HG02678 (cell line): ENCODE measurements at regions not wholly inside any gene's neighbourhood (a gene's known extent, or its start where the extent isn't known, plus 50 kb on each side); places are given as distances from the start of the nearest gene placed in this dataset.
"Not testable (repeated sequence)": the region's sequence is repeated elsewhere in the genome, so short reads cannot be mapped to it uniquely, and the experiment has no call there.

ENCODE experiments used
- ATAC-seq: cut with Tn5 transposase; IDR thresholded peaks from one replicate; pipeline ENCODE4 v1.9.1; 2021; ENCODE audit warnings: mild to moderate bottlenecking, moderate library complexity; ENCODE audit not compliant: unreplicated experiment

DNA sequence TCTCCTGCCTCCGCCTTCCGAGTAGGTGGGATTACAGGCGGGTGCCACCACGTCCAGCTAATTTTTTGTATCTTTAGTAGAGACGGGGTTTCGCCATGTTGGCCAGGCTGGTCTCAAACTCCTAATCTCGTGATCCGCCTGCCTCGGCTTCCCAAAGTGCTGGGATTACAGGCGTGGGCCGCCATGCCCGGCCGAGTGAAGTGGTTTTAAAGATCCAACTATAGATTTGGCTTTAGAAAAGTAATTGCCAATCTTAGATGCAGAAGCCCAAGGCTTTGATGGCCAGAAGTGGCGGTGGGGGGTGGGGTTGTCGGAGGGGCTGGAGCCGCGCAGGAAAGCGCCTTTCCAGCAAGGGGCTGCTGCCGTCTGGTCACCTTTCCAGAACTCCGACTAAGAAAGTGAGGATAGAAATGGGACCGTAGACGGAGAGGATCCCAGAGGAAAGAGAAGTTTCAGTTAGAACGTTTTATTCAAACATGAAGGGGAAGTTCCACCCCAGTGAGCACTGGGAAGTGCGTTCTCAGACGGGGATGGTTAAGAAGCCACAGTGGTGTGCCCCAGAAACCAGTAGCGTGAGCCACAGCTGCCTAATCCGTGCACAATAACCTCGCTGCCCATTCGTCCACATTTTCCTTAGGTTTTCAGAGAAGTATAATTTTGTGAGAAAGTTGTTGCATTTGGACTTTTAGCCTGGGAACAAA, 69.7 kb downstream of the DLL1 start:
- ATAC-seq = no peak

DNA sequence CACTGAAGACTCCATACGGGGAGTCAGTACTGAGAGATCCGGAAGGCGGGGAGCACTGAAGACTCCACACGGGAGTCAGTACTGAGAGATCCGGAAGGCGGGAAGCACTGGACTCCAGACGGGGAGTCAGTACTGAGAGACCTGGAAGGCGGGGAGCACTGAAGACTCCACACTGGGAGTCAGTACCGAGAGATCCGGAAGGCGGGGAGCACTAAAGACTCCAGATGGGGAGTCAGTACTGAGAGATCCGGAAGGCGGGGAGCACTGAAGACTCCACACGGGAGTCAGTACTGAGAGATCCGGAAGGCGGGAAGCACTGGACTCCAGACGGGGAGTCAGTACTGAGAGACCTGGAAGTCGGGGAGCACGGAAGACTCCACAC, 77.2 kb downstream of the DLL1 start:
- not testable (repeated sequence) for ATAC-seq

DNA sequence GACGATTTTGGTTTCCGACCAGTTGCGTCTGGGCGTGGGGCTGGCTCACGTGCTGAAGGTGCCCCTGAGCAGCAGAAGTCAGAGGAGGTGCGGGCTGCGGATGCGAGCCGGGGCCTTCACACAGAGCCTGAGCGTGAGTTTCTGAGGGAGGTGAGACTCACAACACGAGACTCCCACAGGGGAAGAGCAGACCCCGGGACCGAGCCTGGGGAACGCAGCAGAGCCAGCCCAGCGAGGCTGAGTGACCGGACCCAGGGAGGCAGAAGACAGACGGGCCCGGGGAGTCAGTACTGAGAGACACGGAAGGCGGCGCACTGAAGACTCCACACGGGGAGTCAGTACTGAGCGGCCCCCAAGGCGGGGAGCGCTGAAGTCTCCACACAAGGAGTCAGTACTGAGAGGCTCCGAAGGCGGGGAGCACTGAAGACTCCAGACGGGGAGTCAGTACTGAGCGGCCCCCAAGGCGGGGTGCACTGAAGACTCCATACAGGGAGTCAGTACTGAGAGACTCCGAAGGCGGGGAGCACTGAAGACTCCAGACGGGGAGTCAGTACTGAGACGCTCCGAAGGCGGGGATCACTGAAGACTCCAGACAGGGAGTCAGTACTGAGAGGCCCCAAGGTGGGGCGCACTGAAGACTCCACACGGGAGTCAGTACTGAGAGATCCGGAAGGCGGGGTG, 77.8 kb downstream of the DLL1 start:
- ATAC-seq = no peak

DNA sequence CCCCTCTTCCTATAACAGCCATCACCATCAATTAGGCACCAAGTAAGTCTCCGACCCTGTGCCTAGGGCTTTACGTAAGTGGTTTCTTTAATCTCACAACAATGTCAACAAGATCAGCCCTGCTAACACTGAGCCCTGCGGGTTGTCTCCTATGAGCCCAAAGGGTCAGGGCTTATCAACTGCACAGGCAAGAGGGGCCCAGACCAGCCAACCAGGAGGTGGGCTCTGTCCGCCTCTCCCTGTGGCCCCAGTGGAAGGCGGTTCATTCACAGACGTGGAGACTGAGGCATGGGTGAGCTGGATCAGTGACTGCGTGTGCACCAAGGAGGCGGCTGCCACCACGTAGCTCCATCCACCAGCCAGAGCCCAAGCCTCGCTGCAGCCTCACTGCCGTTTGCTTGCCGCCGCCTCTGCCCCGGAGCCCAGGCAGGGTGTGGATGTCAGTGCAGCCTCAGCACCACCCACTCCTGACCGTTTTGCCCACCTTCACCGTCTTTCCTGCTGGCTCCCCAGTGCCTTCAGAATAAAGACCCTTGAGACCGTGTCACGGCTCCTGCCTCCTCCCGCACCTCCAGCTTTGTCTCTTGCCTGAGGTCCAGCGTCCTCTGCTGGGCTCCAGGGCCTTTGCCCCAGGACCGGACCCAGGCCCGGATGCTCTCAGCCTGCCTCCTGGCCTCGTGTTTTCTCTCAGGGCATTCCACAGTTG, 78.7 kb downstream of the DLL1 start:
- no peak for ATAC-seq

DNA sequence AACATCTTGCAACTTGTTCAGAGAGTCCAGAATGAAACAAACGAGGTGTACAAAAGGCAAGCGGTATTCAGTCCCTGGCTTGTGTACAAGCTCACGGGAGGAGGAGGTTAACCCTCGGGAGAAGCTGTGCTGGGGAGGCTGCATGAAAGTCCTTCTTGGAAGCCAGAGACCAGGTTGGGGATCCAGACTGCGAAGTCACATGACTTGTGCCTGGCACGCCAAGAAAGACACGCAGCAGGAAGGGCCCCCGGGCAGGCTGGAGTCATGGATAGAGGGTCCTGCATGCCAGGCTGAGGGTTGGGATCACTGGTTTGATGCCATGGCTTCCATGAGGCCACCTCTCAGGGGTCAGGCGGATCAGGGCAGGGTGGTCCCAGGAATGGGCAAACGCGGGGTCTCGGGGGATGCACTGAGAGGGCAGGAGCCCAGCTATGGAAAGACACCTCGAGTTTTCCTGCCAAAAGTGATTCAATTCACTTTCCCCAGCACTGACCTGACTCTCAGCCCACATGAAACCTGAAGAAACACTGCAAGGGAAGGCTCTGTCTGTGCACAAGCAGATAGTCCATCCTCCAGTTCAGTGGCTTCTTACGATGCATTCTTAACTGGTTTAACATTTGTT, 79.4 kb downstream of the DLL1 start:
- ATAC-seq = no peak

DNA sequence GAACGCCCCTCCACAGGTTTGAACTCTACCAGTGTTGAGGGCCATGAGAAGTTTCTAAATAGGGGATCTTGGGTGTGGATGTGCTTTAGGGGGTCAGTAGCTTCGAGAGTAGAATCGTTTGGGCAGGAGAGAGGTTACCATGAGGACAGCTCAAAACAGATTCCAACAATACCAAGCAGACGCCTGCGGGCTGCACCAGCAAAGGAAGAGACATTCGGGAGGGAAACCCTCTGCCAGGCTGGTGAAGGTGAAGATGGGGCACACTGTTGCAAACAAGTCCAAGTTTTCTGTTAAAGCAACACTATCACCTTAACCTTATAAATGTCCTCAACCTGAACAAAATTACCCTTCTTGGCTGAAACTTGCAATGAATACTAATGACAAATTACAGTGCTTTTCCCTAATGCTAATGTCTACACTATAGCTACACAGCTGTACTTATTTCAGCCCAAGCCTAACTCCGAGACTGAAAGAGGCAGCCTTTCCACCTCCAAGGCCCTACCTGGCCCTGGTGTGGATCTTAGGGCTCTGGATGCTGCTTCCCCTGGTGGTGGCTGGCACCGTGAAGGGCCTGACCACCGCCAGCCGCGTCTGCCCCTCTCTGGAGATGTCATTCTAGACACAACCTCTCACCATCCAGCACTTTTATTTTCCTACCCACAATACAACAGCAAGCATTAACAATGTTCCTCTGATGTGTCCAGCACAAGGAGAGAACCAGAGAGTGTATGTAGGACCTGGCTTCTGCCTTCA, 80.1 kb downstream of the DLL1 start:
- no peak for ATAC-seq

DNA sequence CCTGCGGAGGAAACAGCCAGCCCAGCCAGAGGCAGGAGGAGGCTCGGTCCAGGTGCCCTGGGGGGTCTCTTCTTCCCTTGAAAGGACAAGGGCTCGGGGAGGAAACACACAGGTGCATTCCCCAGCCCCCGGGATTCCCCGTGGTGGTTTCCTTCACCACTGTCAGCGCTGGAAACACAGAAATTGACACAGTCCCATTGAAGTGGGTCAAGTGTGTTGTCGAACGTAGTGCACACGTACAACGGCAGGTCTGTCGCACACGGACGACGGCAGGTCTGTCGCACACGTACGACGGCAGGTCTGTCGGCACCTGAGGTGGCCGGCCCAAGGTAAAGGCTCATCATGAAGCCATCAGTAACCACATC, 80.9 kb downstream of the DLL1 start:
- no peak for ATAC-seq

DNA sequence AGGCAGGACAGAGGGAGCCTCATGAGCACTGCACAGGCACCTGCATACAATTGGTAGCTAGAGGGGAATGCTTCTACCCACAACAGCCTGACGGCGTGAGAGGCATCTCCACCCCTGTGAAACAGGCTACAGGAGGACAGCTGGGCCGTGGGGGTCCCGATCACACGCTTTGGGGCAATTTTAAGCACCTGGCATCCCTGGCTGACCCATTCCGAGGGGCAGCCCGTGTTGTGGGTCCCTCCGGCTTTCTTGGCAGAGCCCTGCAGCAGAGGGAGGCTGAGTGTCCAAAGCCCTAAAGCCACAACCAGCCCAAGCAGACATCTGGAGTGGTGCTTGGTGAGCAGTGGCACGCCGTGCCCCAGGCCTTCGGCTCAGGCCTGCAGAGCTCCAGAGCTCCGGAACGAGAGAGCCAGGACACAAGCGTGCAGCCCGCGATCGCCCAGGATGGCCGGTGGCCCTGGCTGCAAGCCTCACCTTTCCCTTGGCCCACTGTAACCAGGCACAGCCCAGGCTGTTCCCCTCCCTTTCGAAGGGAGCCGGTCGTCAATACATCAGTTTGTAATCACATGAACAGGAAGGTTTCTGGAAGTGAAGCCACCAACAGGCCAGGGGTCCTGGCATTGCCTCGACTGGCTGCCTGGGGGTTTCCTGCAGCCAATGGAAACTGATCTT, 81.4 kb downstream of the DLL1 start:
- ATAC-seq = no peak

DNA sequence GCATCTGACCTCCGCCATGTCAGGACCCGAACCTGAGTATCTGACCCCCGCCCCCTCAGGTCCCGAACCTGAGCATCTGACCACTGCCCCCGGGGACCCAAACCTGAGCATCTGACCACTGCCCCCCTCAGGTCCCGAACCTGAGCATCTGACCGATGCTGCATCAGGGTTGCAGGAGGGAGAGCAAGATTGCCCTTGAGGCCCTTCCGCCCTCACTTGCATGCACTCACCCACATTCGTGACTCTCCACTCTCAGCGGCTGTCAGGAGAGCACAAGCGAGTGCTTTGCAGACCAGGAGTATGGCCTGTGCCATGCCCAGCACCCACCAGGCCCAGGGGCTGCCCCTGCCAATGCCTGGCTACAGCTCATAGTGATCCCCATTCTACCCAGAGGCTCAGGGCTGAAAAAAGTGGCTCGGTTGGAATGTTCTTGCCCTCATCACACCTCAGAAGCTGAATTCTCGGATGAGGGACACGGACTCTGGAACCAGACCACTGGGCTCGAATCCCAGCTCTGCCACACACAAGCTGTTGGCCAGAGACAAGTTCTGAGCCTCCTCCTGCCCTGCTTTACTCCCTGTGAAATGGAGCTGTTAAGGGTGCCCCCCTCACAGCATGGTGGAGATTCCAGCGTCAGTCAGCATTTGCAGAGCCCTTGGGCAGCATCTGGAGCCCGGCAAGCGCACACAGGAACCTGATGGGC, 82.1 kb downstream of the DLL1 start:
- ATAC-seq = no peak

DNA sequence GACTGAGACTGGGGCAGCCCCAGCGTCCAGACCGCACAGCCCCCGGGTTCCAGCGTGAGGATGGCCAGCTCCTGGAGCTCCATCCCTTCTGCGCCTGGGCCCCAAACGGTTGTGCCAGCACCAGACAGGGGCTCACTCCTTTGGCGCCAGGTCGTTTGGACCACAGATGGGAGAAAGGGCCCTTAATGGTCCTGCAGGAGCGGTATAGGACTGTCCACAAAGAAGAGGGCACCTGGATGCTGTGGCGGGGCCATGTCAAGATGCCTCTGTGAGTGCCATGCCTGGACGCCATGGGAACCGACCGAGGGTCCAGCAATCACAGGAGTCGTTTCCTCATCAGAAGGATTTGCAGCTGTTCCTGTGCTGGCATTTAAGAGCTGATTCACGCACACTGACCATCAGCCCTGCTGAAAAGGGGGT, 82.7 kb downstream of the DLL1 start:
- no peak for ATAC-seq

DNA sequence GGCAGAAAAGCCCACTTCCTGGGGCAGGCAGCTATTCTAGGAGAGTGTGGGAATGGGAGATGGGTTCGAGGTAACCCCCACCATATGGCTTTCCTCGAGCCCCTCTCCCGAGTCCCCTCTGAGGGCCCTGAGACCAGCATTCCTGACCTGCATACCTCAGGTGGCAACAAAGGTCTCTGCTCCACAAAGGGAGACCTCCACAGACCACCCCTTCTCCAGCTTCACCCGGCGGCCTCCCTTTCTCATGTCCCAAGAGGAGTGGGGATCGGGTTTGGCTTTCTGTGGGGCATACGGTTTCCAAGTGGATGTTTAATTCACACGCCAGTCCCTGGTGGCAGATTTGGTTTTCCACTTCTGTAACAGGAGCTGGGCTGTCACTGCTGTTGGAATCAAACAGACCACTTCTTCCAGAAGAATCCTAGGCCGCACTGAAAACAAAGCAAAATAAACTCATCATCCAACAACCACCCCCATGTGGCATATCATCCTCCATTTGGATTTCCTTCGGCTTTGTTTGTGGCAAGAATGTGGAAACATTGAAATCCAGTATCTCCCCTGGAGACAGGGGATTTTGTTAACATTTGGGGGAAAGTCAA, 83.2 kb downstream of the DLL1 start:
- no peak for ATAC-seq

DNA sequence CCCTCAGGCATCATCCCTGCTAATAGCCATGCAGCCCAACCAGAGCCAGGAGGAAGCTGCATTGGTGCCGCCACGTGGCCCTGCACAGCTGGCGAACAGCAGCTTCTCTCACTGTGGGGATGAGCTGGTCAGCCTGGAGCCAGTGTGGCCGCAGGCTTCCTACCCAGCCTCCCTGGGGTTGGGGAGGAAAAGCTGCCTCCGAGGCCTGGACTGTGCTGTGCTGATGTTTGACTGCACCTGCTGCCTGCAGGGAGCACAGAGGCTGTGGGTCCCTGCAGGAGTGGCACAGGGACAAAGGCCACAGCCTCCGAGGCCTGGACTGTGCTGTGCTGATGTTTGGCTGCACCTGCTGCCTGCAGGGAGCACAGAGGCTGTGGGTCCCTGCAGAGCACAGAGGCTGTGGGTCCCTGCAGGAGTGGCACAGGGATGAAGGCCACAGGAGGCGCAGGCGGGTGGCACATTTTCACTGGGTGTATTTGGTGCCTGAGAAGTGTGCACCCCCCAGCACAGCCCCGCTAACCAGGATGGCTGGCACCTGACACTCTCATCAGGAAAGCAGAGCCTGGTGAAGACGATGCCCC, 83.9 kb downstream of the DLL1 start:
- no peak for ATAC-seq

DNA sequence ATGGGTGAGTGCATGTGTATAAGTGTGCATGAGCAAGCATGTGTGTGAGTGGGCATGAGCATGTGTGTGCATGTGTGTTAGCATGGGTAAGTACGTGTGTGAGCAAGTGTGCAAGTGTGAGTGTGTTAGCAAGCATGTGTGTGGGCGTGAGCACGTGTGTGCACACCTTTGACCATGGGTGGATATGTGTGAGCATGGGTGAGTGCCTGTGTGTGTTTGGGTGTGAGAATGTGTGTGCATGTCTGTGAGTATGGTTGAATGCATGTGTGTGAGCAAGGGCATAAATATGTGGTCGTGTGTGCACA, 84.6 kb downstream of the DLL1 start:
- ATAC-seq = no peak

DNA sequence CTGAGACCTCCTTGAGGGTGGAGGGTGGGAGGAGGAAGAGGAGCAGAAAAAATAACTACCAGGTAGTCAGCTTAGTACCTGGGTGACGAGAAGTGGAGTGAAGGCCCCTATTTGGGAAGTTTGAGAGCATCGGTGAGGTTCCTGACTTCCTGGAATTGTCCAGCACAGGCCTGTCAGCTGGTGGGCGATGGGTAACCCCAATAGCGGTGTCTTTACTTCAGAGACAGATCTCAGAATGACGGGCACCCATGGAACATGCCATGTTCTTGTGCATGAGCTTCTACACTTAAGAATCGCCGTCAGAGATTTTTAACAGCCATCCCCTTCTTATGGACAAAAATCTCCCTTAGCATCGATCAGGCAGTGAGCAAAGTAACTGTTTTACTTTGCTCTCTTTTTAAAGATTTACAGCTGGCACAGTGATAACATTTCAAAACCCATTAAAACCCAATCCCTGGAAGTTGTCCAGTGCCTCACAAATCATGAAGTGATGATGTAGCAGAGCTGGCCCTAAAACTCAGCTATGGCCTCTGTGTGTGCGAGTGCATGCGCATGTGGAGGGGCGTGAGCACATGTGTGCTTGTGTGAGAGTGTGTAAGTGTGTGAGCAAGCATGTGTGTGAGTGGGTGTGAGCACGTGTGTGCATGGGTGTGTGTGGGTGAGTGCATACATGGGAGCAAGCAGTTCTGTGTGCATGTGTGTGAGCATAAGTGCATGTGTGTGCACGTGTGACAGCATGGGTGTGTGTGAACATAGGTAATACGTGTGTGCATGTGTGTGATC, 85.2 kb downstream of the DLL1 start:
- no peak for ATAC-seq

DNA sequence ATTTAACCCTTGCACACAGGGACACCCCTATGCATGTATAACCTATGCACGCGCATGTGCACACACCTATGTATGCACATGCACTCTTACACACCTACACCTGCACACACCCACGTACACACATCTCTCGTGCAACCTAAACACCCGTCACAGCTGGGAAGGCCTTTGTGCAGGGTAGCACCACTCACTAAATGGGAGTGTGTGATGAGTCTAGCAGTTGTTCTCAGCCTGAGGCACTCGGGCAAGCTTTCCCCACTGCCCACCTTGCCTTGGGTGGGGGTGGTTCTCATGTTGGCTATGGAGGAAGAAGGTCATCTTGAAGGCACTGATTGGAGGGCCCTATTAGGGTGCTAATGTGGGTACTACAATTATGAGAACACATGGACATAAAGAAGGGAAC, 85.8 kb downstream of the DLL1 start:
- ATAC-seq = no peak

DNA sequence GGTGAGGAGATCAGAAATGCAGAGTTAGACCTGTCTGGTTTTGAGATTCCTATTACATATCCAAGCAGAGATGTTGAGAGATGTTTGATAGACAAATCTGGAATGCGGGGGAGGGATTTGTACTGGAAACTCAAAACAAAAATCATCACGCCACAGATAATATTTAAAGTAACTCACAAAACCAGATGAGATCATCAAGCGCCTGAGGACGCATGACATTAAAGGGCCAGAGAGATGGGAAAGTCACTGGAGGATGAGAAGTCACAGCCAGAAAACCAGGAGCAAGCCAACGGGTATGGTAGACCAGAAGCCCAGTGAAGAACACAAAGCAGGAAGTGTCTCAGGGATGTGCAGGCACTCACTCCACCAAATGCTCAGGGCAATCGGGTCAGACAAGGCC, 87.7 kb downstream of the DLL1 start:
- no peak for ATAC-seq

DNA sequence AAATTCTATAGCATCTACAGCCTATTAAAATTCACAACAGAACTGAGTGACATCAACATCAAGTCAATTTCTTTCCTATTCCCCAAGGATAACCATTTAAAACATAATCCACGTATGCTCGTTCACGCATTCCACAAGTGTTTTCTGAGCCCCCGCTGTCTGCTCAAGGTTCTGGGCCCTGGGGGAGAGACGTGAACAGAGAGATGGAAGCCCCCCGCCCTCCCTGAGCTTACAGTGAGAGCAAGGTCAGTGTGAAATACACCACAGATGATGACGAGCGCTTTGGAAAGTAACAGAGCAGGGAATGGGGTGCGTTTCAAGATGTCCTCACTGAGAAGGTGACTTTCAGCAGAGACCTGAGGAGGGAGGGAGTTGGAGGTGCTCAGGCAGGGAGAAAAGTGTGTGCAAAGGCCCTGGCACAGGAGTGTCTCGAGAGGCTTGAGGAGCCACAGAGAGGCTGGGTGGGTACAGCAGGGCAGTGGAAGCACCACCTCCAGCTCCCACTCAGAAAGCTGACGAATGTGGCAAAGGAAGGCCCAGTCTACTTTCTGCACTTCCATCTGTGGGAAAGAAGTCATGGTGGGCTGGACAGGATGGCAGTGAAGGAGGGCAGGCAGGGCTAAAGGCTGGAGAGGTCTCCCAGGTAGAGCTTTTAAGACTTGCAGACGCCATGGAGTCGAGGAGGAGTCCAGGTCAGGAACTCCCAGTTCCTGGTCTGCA, 88.3 kb downstream of the DLL1 start:
- ATAC-seq = no peak

DNA sequence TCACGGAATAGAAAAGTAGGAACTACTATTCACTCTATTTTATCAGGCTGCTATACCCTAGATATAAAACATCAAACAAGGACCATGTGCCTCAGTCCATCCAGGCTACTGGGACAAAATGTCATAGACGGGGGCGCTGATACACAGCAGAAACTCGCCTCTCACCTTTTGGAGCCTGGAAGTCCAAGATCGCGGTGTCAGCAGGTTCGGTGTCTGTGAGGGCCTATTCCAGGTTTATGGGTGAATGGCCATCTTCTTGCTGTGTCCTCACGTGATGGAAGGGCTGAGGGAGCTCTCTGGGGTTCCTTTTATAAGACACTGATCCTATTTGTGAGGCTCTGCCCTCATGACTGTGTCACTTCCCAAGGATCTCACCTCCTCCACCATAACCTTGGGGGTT, 89.5 kb downstream of the DLL1 start:
- no peak for ATAC-seq
